SK-N-SH (cell line): ENCODE measurements at regions not wholly inside any gene's neighbourhood (a gene's known extent, or its start where the extent isn't known, plus 50 kb on each side); places are given as distances from the start of the nearest gene placed in this dataset.

Source experiments
- POLR2AphosphoS5 ChIP-seq: IDR thresholded peaks from 2 replicates; pipeline ENCODE4 v1.6.1; 2012; ENCODE audit warnings: low read depth, low read length
- RCOR1 ChIP-seq: fragments of 150-350 bp; IDR thresholded peaks from 2 replicates; pipeline ENCODE4 v1.6.1; 2017; ENCODE audit warnings: antibody characterized with exemption, low read length
- YY1 ChIP-seq: IDR thresholded peaks from 2 replicates; pipeline ENCODE4 v1.4.0; 2012; ENCODE audit warnings: low read depth, mild to moderate bottlenecking
- TF ChIP-seq, protein P1 (sequence below): fragments of 200-600 bp; sonication (generic); IDR thresholded peaks from 2 replicates; pipeline ENCODE4 v1.6.1; 2017; ENCODE audit warnings: antibody characterized with exemption, mild to moderate bottlenecking, moderate library complexity
- TF ChIP-seq, protein P2 (sequence below): fragments of 150-350 bp; IDR thresholded peaks from 2 replicates; pipeline ENCODE4 v1.6.1; 2016; ENCODE audit warnings: mild to moderate bottlenecking, low read depth, low read length

DNA sequence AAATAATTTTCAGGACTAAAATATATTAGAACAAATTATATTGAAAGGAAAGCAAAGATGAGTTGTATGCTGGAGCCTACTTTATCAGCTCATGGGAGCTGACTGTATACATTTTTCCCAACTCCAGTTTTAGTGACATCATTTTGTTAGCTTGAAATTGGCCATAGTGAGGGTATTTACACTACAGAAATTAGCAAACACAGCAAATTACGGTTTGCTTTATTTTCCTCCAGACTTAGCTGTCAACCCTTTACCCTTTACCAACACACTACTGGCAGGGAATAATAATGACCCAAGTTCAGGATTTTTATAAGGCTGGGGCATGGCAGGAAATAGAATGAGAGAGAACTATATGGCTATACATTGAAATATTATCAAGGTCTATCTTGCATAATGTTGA lies 120.3 kb upstream of the PRSS1 start:
- no peak for TF ChIP-seq POLR2AphosphoS5
- TF ChIP-seq YY1 = no peak
- no peak for TF ChIP-seq RCOR1
- TF ChIP-seq, protein P1, sequence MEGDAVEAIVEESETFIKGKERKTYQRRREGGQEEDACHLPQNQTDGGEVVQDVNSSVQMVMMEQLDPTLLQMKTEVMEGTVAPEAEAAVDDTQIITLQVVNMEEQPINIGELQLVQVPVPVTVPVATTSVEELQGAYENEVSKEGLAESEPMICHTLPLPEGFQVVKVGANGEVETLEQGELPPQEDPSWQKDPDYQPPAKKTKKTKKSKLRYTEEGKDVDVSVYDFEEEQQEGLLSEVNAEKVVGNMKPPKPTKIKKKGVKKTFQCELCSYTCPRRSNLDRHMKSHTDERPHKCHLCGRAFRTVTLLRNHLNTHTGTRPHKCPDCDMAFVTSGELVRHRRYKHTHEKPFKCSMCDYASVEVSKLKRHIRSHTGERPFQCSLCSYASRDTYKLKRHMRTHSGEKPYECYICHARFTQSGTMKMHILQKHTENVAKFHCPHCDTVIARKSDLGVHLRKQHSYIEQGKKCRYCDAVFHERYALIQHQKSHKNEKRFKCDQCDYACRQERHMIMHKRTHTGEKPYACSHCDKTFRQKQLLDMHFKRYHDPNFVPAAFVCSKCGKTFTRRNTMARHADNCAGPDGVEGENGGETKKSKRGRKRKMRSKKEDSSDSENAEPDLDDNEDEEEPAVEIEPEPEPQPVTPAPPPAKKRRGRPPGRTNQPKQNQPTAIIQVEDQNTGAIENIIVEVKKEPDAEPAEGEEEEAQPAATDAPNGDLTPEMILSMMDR = no peak
- TF ChIP-seq, protein P2, sequence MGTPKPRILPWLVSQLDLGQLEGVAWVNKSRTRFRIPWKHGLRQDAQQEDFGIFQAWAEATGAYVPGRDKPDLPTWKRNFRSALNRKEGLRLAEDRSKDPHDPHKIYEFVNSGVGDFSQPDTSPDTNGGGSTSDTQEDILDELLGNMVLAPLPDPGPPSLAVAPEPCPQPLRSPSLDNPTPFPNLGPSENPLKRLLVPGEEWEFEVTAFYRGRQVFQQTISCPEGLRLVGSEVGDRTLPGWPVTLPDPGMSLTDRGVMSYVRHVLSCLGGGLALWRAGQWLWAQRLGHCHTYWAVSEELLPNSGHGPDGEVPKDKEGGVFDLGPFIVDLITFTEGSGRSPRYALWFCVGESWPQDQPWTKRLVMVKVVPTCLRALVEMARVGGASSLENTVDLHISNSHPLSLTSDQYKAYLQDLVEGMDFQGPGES = no peak
